Endothelial cell of umbilical vein (primary cell): ENCODE measurements at regions not wholly inside any gene's neighbourhood (a gene's known extent, or its start where the extent isn't known, plus 50 kb on each side); places are given as distances from the start of the nearest gene placed in this dataset.

ENCODE experiments used
- BruUV-seq: library from RNA; stranded (reverse); fragments of 400-500 nt; replicated peaks from 2 replicates; lab custom pipeline; 2021; lab: Mats Ljungman, UMichigan
- CTCF ChIA-PET: fragments of 300-600, 350-600 bp; sonication (Branson Sonifier 250); formaldehyde crosslinking; loops from one replicate; lab custom pipeline; 2021; ENCODE audit warnings: antibody characterized with exemption, inconsistent platforms; lab: Charles Lee
- POLR2A ChIA-PET: fragments of 300-600, 350-600 bp; sonication (Branson Sonifier 250); formaldehyde crosslinking; loops from one replicate; lab custom pipeline; 2021; ENCODE audit warnings: antibody characterized with exemption, inconsistent platforms; lab: Charles Lee
- DNase-seq: peaks from one replicate; pipeline ENCODE4 v3.0.0-alpha.2; 2011; ENCODE audit warnings: low read depth, low spot score
- FAIRE-seq: peaks from 2 replicates; lab custom pipeline; 2011; peaks lifted over from hg19 to GRCh38; lab: Jason Lieb, UNC
- H2AFZ ChIP-seq: 2 replicates; pipeline ENCODE4 v1.6.0; 2012; ENCODE audit warnings: low read depth, low read length, control low read depth, inconsistent platforms
- H3K27ac ChIP-seq: 2 replicates; pipeline ENCODE4 v1.5.1; 2011; ENCODE audit warnings: low read depth, mild to moderate bottlenecking, control low read depth, low read length, moderate library complexity; ENCODE audit not compliant: insufficient read depth
- H3K27me3 ChIP-seq, 2 experiments: 2 replicates each; pipeline versions ENCODE4 v1.6.0 to v1.6.1; 2011; ENCODE audit warnings: low read length in 2 of 2, mixed read lengths in 1 of 2; ENCODE audit not compliant: control insufficient read depth in 2 of 2, insufficient read depth in 2 of 2
- H3K36me3 ChIP-seq, 2 experiments: 2 replicates in 1 of 2; 3 replicates in 1 of 2; pipeline ENCODE4 v1.5.1; 2011; ENCODE audit warnings: low read length in 2 of 2, mild to moderate bottlenecking in 1 of 2, moderate library complexity in 1 of 2; ENCODE audit not compliant: control insufficient read depth in 2 of 2, insufficient read depth in 2 of 2; ENCODE audit errors: extremely low read depth in 1 of 2
- H3K4me1 ChIP-seq: 3 replicates; pipeline ENCODE4 v1.5.1; 2011; ENCODE audit warnings: mild to moderate bottlenecking, low read length; ENCODE audit not compliant: control insufficient read depth, insufficient read depth; ENCODE audit errors: extremely low read depth
- H3K4me2 ChIP-seq: 2 replicates; pipeline ENCODE4 v1.6.1; 2011; ENCODE audit warnings: low read length, control low read depth, mixed read lengths; ENCODE audit not compliant: insufficient read depth
- H3K4me3 ChIP-seq, 3 experiments: fragments of 200-600 bp in 1 of 3; sonication (generic), shearing (Covaris generic) in 1 of 3; replicated peaks in 1 of 3; 2 replicates each; pipeline ENCODE4 v1.5.1; 2011 to 2016; ENCODE audit warnings: control low read depth in 3 of 3, low read length in 3 of 3, mild to moderate bottlenecking in 2 of 3, inconsistent platforms in 1 of 3, low read depth in 1 of 3, moderate library complexity in 1 of 3; ENCODE audit not compliant: insufficient read depth in 1 of 3
- H3K79me2 ChIP-seq: 2 replicates; pipeline ENCODE4 v1.6.0; 2012; ENCODE audit warnings: low read length, inconsistent platforms; ENCODE audit not compliant: control insufficient read depth, insufficient read depth
- H3K9ac ChIP-seq: replicated peaks from 2 replicates; pipeline ENCODE3; 2011; ENCODE audit warnings: low read length, control low read depth; ENCODE audit not compliant: insufficient read depth; ENCODE audit errors: extremely low read depth
- H3K9me1 ChIP-seq: replicated peaks from 3 replicates; pipeline ENCODE4 v1.6.0; 2011; ENCODE audit warnings: mild to moderate bottlenecking, low read length; ENCODE audit not compliant: control insufficient read depth, insufficient read depth; ENCODE audit errors: extremely low read depth
- H3K9me3 ChIP-seq: replicated peaks from 2 replicates; pipeline ENCODE4 v1.5.1; 2012; ENCODE audit warnings: low read length, inconsistent platforms; ENCODE audit not compliant: control insufficient read depth, insufficient read depth
- H4K20me1 ChIP-seq: replicated peaks from 2 replicates; pipeline ENCODE3; 2011; ENCODE audit warnings: mild to moderate bottlenecking, low read length; ENCODE audit not compliant: control insufficient read depth, insufficient read depth; ENCODE audit errors: extremely low read depth
- CTCF ChIP-seq, 2 donors: IDR thresholded peaks; 1 replicate in 1 of 2; 2 replicates in 1 of 2; pipeline ENCODE4 v1.5.1; 2011; ENCODE audit warnings: low read length in 2 of 2, mild to moderate bottlenecking in 2 of 2, moderate library complexity in 2 of 2, control low read depth in 1 of 2, inconsistent platforms in 1 of 2, low read depth in 1 of 2; ENCODE audit not compliant: insufficient read depth in 1 of 2; ENCODE audit errors: extremely low read depth in 1 of 2
- EZH2 ChIP-seq: IDR thresholded peaks from 2 replicates; pipeline ENCODE4 v1.6.1; 2012; ENCODE audit warnings: borderline replicate concordance, low read depth, mild to moderate bottlenecking, moderate library complexity, low read length, inconsistent platforms; ENCODE audit not compliant: severe bottlenecking
- FOS ChIP-seq: IDR thresholded peaks from 2 replicates; pipeline ENCODE4 v1.6.1; 2011; ENCODE audit warnings: mild to moderate bottlenecking, low read length, moderate library complexity, borderline replicate concordance; ENCODE audit not compliant: insufficient read depth
- GATA2 ChIP-seq: IDR thresholded peaks from 2 replicates; pipeline ENCODE4 v1.7.0; 2011; ENCODE audit warnings: low read depth, mild to moderate bottlenecking, moderate library complexity, mixed read lengths, low read length; ENCODE audit not compliant: insufficient read length, insufficient read depth
- JUN ChIP-seq: IDR thresholded peaks from 2 replicates; pipeline ENCODE4 v1.6.1; 2011; ENCODE audit warnings: borderline replicate concordance, low read depth; ENCODE audit not compliant: insufficient read length, insufficient read depth
- MAX ChIP-seq: IDR thresholded peaks from 2 replicates; pipeline ENCODE4 v1.6.1; 2011; ENCODE audit not compliant: insufficient read depth, insufficient read length
- MYC ChIP-seq: IDR thresholded peaks from one replicate; pipeline ENCODE4 v1.6.1; 2011; ENCODE audit warnings: mild to moderate bottlenecking, low read depth, low read length
- POLR2A ChIP-seq: IDR thresholded peaks from 2 replicates; pipeline ENCODE4 v1.6.1; 2012; ENCODE audit warnings: low read depth, mild to moderate bottlenecking, control low read depth, low read length
- POLR2AphosphoS5 ChIP-seq: IDR thresholded peaks from 2 replicates; pipeline ENCODE4 v1.6.1; 2012; ENCODE audit warnings: low read depth, mild to moderate bottlenecking, control low read depth, low read length, moderate library complexity; ENCODE audit not compliant: insufficient read depth
- dilution Hi-C: fragments of 300-500 bp; cut with MboI; formaldehyde crosslinking; loops from one replicate; pipeline ENCODE4 v1.15.0; 2019; ENCODE audit warnings: low sequenced_read_pairs; ENCODE audit not compliant: extremely low pct_ligation_motif_present
- intact Hi-C: fragments of 100-400 bp; cut with micrococcal nuclease; formaldehyde crosslinking; loops from one replicate; pipeline ENCODE4 v1.10.0; 2022

- no peaks in the 10 kb centered on the region for H3K27me3 ChIP-seq
- no peak overlapping the region for H2AFZ ChIP-seq
- dilution Hi-C loops (no loop called here), intact Hi-C loops (no loop called here)
- H3K4me3 ChIP-seq: no peak overlapping the region
- H3K4me2 ChIP-seq: no peak overlapping the region
- BruUV-seq: no TSS peak
- ChIA-PET CTCF (interaction anchor here (0.6 to 1.0 kb wide), 2 partner anchors 9 to 55 kb away, joined by 3 to 5 read pairs; no protein-coding TSS in a partner anchor), POLR2A (no interaction called here)
- no peak overlapping the region for H3K27ac ChIP-seq
- H3K79me2 ChIP-seq: no peaks in the 10 kb centered on the region
- FAIRE-seq (no peak), DNase-seq (no peak)
- no peaks in the 10 kb centered on the region for H3K9me1 ChIP-seq
- H3K9me3 ChIP-seq: no peaks in the 10 kb centered on the region
- no peaks in the 10 kb centered on the region for H3K36me3 ChIP-seq
- peaks cover 24% of the 10 kb centered on the region for H3K4me1 ChIP-seq
- no peak overlapping the region for H3K9ac ChIP-seq
- H4K20me1 ChIP-seq: no peaks in the 10 kb centered on the region
- TF ChIP-seq CTCF (IDR thresholded peaks at IDR 0.05; ENCODE audit: extremely low read depth in 1 of 2, insufficient read depth in 1 of 2, low read depth in 1 of 2, low read length in 2 of 2): no peak
- TF ChIP-seq POLR2A: no peak
- TF ChIP-seq MYC: no peak
- no peak for TF ChIP-seq EZH2
- no peak for TF ChIP-seq POLR2AphosphoS5
- no peak for TF ChIP-seq JUN
- no peak for TF ChIP-seq MAX
- no peak for TF ChIP-seq GATA2
- no peak for TF ChIP-seq FOS
Observed at GRCh38 chr4:152102436-152103000, 341.7 kb upstream of the GATB start.
